Gastrocnemius medialis (tissue), 4 donors: ENCODE measurements at regions not wholly inside any gene's neighbourhood (a gene's known extent, or its start where the extent isn't known, plus 50 kb on each side); places are given as distances from the start of the nearest gene placed in this dataset.

Source experiments
- POLR2A ChIP-seq, 2 donors: fragments of 450-650 bp; IDR thresholded peaks; one replicate each; pipeline ENCODE4 v1.6.1; 2017; ENCODE audit warnings: antibody characterized with exemption in 2 of 2, mild to moderate bottlenecking in 2 of 2, moderate library complexity in 2 of 2
- TF ChIP-seq, protein P1 (sequence below), 5 experiments: fragments of 450-650 bp in 3 of 5; fragments of 200-600 bp in 2 of 5; sonication (generic) in 2 of 5; IDR thresholded peaks in 4 of 5; conservative IDR thresholded peaks in 1 of 5; 1 replicate in 4 of 5; 2 replicates in 1 of 5; pipeline ENCODE4 v1.5.1; 2016 to 2019; ENCODE audit warnings: antibody characterized with exemption in 5 of 5, mild to moderate bottlenecking in 3 of 5, moderate library complexity in 3 of 5

- TF ChIP-seq, protein P1, sequence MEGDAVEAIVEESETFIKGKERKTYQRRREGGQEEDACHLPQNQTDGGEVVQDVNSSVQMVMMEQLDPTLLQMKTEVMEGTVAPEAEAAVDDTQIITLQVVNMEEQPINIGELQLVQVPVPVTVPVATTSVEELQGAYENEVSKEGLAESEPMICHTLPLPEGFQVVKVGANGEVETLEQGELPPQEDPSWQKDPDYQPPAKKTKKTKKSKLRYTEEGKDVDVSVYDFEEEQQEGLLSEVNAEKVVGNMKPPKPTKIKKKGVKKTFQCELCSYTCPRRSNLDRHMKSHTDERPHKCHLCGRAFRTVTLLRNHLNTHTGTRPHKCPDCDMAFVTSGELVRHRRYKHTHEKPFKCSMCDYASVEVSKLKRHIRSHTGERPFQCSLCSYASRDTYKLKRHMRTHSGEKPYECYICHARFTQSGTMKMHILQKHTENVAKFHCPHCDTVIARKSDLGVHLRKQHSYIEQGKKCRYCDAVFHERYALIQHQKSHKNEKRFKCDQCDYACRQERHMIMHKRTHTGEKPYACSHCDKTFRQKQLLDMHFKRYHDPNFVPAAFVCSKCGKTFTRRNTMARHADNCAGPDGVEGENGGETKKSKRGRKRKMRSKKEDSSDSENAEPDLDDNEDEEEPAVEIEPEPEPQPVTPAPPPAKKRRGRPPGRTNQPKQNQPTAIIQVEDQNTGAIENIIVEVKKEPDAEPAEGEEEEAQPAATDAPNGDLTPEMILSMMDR (IDR thresholded peaks at IDR 0.05 in 4 of 5, conservative IDR thresholded peaks at IDR 0.05 in 1 of 5) = no peak
- TF ChIP-seq POLR2A (IDR thresholded peaks at IDR 0.05) = no peak
Observed at GRCh38 chr14:101397206-101397605, 164.1 kb upstream of the DIO3 start.
